Heart left ventricle (tissue), 13 donors: ENCODE measurements at regions not wholly inside any gene's neighbourhood (a gene's known extent, or its start where the extent isn't known, plus 50 kb on each side); places are given as distances from the start of the nearest gene placed in this dataset.

Experiments
- POLR2A ChIP-seq, 2 donors: fragments of 450-650 bp; IDR thresholded peaks; one replicate each; pipeline ENCODE4 v1.6.1; 2017; ENCODE audit warnings: antibody characterized with exemption in 2 of 2, mild to moderate bottlenecking in 2 of 2, moderate library complexity in 2 of 2
- TF ChIP-seq, protein P1 (sequence below), 12 donors: fragments of 200-600 bp; sonication (generic) in 4 of 12; IDR thresholded peaks; one replicate each; pipeline versions ENCODE4 v1.5.0 to v1.8.0; 2018 to 2022; ENCODE audit warnings: antibody characterized with exemption in 12 of 12, mild to moderate bottlenecking in 5 of 12
- donor health status: ischemic (EF 13 %, LVEDD 7.1; RV severe dilation, severe dysfunction).
- donor health status: DM: no; HTN: yes; CAD: no.
- donor health status: DM: no; HTN: no; CAD: no.
- donor health status: ischemic (EF 25% LVEDD 6.9; RV normal size, moderate dysfunction).
- donor health status: ischemic (EF 25% LVEDD 5.7; RV mildly dilated, moderate dysfunction).
- donor health status: ischemic (EF 35%, LVEDD 5.7; RV mildly dilated, moderate dysfunction).
- donor health status: nonischemic (EF 11% LVEDD 7.7; RV severe dilation, severe dysfunction).
- donor health status: DM: yes; HTN: yes; CAD: no.
- donor health status: PGD.
- donor health status: ischemic (EF 29% LVEDD 5.4; RV normal size, mild dysfunction).
- donor health status: nonischemic (EF 23%, LVEDD 6.1; RV moderate dilation, normal function).

DNA sequence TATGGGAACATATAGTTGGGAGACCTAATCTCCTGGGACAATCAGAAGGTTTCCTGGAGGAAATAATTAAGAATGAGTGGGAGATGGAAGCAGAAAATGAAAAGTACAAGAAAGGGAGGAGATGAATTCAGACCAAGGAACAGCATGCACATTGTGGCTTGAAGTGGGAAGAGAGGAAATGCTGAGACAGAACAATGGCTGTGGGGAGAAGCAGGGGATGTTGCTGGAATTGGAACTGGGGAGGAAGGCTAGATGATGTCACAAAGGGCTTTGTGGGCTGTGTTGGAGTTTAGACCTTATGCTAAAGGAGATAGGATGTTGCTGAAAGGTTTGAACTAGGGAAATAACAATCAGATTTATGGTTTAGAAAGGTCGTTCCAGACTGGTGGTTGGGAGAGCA is 119.5 kb upstream of the DIPK2B start:
- TF ChIP-seq, protein P1, sequence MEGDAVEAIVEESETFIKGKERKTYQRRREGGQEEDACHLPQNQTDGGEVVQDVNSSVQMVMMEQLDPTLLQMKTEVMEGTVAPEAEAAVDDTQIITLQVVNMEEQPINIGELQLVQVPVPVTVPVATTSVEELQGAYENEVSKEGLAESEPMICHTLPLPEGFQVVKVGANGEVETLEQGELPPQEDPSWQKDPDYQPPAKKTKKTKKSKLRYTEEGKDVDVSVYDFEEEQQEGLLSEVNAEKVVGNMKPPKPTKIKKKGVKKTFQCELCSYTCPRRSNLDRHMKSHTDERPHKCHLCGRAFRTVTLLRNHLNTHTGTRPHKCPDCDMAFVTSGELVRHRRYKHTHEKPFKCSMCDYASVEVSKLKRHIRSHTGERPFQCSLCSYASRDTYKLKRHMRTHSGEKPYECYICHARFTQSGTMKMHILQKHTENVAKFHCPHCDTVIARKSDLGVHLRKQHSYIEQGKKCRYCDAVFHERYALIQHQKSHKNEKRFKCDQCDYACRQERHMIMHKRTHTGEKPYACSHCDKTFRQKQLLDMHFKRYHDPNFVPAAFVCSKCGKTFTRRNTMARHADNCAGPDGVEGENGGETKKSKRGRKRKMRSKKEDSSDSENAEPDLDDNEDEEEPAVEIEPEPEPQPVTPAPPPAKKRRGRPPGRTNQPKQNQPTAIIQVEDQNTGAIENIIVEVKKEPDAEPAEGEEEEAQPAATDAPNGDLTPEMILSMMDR (IDR thresholded peaks at IDR 0.05): no peak
- no peak for TF ChIP-seq POLR2A (IDR thresholded peaks at IDR 0.05)
